GM12874 (cell line): ENCODE measurements at regions not wholly inside any gene's neighbourhood (a gene's known extent, or its start where the extent isn't known, plus 50 kb on each side); places are given as distances from the start of the nearest gene placed in this dataset.

Source experiments
- TF ChIP-seq, protein P1 (sequence below): IDR thresholded peaks from 2 replicates; pipeline ENCODE4 v1.5.1; 2011; ENCODE audit warnings: low read depth, mild to moderate bottlenecking, control low read depth, low read length, moderate library complexity; ENCODE audit not compliant: insufficient read depth

DNA sequence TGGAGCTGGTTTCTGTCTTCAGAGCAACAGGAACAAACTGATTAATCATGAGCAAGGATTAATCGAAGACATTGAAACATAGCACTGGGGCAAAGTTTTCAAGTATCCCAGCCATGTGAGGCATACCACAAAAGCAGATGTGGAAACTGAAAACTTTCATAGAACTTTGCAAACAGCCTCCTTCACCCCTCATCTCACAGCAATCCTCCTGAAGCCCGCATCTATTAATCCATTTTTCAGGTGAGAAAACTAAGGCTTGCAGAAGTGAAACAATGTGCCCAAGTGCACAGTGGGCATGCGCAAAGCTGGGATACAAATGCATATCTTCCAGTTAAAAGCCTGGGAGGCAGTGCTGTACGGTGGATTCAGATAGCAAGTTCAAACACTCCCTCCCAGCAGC, 58.6 kb upstream of the HMGXB4 start:
- TF ChIP-seq, protein P1, sequence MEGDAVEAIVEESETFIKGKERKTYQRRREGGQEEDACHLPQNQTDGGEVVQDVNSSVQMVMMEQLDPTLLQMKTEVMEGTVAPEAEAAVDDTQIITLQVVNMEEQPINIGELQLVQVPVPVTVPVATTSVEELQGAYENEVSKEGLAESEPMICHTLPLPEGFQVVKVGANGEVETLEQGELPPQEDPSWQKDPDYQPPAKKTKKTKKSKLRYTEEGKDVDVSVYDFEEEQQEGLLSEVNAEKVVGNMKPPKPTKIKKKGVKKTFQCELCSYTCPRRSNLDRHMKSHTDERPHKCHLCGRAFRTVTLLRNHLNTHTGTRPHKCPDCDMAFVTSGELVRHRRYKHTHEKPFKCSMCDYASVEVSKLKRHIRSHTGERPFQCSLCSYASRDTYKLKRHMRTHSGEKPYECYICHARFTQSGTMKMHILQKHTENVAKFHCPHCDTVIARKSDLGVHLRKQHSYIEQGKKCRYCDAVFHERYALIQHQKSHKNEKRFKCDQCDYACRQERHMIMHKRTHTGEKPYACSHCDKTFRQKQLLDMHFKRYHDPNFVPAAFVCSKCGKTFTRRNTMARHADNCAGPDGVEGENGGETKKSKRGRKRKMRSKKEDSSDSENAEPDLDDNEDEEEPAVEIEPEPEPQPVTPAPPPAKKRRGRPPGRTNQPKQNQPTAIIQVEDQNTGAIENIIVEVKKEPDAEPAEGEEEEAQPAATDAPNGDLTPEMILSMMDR, result no peak

DNA sequence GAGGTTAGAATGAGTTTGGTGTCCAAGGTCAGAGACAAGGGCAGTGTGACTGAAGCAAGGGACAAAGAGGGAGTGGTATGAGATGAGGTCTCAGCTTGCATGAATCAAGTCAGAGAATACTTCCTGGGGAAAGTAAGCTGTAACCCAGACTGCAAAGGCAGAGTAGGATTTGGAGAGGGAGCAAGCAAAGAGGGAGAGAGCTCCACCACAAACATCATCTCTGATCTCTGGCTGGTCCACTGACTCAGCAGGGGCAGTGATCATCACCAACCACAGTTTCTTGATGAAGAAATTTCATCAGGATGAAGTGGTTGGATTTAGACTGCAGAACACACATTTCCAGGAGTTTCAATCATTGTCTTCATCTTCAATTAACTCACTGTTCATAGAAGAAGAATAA, 54.9 kb upstream of the HMGXB4 start:
- TF ChIP-seq, protein P1, result no peak

DNA sequence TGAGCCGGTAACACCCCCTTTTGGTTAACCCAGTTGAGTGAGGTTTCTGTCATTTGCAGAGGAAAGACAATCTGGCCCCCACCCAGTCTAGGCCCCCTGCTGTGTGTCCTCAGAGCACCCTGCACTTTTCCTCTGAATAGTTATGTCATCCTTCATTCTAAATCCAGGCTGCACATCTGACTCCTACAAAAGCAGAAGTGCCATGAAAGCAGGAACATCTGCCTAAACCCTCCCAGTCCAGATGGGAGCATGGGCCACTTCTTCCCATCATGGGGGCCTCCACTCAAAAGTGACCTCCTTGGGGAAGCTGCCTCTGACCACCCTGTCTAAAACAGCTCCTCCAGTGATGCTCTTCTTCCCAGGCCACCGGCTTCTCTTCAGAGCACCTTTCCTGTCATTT, 53.7 kb upstream of the HMGXB4 start:
- TF ChIP-seq, protein P1, result no peak

DNA sequence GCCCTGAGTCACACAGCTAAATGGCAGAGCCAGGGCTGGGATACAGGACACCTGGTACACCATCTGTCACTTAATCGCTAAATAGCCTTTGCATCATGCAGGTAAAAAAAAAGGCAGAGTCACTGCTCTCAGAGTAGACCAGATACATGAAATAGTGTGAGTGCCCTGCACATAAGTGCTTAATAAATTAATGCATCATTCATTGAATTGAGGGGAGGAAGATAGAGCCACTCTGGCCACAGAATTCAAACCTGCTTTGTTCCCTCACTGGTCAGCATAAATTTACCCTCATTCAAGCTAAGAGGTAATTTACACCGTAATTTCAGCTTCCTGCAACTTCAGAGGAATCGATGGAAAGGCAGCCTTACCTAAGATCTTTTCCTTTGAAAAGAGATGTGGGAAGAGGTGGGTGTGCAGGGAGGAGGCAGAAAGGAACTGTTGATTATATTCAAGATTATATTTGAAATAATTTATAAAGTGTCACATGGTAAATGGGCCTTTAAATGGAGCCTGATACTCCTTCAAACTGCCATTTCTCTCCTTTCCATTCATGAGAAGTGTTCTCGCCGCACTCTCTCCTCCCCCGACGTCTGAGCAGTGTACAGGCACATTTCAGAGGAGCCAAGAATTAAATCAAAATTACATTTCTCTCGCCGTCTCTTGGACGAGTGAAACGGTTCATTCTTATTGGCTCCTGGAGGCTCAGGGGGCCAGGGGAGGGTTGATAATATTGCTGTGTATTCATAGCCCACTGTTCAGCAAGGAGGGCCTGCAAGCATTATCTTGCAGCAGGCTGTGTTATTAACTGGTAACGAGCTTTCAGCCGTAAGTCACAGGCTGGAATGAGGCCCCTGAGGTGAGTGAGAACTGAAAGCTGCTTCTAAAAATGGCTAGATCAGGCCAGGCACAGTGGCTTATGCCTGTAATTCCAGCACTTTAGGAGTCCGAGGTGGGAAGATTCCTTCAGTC, 52.2 kb upstream of the HMGXB4 start:
- TF ChIP-seq, protein P1, result no peak

DNA sequence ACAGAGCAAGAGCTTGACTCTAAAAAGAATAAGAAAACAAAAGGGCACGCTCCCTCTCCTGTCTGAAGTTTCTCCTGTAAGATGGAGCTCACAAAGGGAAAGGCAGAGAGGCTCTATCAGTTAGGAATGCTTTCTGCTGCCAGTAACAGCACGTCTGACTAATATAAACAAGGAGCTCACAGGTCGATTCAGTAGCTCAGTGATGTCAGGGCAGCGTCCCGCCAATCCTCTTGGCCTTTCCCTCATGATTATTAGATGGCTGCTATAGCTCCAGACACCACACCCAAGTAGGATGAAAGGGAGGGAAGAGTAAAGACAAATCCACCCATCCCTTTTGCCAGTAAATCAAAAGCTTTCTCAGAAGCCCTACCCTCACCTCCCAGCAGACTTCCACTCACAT, 51.3 kb upstream of the HMGXB4 start:
- TF ChIP-seq, protein P1, result no peak

DNA sequence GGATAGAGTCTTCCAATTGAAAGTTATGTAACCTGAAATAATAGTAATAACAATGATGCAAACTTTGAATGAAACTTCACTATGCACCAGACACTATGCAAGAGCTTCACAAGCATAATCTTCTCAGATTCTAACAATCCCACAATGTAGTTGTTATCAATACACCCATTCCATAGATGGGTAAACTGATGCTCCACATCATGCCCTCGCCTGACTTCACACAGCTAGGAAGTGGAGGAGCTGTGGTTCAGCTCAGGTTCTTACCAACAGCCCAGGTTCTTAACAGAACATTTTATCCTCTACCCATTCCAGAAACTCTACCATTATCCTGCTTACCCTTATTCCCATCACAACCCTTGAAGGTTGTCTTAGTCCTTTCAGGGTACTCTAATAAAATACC, 50.4 kb upstream of the HMGXB4 start:
- TF ChIP-seq, protein P1, result no peak
